T1000 (cell line): ENCODE measurements at regions not wholly inside any gene's neighbourhood (a gene's known extent, or its start where the extent isn't known, plus 50 kb on each side); places are given as distances from the start of the nearest gene placed in this dataset.
"Not testable (repeated sequence)": the region's sequence is repeated elsewhere in the genome, so short reads cannot be mapped to it uniquely, and the experiment has no call there.

Experiments used
- DNase-seq: peaks from one replicate; lab custom pipeline; 2025; ENCODE audit warnings: mixed read lengths; lab: John Stamatoyannopoulos, UW

GRCh38 chr21:43287795-43288755 lies 119.3 kb downstream of the CRYAA start:
- no peak for DNase-seq

DNA sequence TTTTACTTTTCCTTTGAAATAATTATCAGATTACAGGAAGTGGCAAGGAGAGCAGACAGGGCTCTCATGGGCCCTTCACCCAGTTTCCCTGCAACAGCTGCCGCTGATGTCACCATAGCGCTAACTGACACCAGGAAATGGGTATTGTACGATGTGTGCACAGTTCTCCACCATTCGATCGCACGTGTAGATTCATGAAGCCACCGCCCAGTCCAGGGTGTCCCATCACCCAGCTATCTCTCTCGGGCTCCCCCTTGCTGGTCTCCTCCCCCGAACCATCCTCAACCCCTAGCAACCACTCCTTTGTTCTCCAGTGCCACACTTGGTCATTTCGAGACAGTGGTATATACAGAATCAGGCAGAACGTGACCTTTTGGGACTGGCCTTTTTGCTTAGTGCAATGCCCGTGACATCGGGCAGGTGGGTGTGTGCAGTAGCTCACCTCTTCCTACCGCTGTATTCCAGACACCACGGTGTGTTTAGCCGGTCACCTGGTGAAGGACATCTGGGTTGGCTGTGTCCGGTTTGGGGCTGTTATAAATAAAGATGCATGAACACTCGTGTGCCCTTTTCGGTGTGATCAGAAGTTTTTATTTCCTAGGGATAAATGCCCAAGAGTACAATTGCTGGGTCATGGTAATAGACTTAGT lies 118.4 kb downstream of the CRYAA start:
- no peak for DNase-seq

DNA sequence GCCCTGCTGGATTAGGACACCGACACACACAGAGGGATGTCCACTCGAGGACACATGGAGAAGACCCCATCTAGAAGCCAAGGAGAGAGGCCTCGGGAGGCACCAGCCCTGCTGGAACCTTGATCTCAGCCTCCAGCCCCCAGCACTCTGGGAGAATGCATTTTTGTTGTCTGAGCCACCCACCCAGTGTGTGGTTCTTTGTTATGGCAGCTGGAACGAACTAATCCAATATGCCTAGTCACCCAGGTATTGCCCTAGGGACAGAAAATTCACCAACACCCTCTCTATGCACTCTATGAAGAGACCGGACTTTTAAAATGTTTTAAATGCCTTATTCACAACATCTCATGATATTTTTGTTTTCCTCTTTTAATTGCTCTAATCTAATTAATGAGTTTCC lies 117.4 kb downstream of the CRYAA start:
- no peak for DNase-seq

DNA sequence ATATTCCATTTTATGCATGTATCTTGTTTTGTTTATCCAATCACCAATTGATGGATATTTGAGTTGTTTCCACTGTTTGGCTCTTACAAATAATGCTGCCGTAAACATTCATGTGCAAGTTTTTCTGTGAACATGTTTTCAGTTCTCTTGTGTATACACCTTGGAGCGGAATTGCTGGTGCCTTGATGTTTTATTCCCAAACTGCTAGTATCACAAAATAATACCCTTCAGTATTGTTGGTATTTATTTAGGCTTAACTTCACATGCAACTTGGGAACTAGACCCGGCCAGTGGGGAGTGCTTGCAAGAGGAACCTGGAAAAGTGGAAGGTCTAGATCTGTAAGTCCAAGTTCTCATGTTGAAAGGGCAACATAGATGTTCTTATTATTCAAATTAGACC lies 115.9 kb downstream of the CRYAA start:
- no peak for DNase-seq

- no peak for DNase-seq
Observed at GRCh38 chr21:43284238-43284637, 115.4 kb downstream of the CRYAA start.

DNA sequence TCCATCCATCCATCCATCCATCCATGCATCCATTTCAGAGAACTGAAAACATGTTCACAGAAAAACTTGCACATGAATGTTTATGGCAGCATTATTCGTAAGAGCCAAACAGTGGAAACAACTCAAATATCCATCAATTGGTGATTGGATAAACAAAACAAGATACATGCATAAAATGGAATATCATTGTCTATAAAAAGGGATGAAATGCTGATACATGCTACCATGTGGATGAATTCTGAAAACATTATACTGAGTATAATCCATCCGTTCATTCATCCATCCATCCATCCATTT lies 115.1 kb downstream of the CRYAA start:
- not testable (repeated sequence) for DNase-seq

GRCh38 chr21:43283136-43283924 lies 114.5 kb downstream of the CRYAA start:
- no peak for DNase-seq

- DNase-seq = no peak
Observed at GRCh38 chr21:43282358-43283120, 113.7 kb downstream of the CRYAA start.

GRCh38 chr21:43281661-43282357 lies 113.0 kb downstream of the CRYAA start:
- DNase-seq = no peak

GRCh38 chr21:43280949-43281633 lies 112.3 kb downstream of the CRYAA start:
- DNase-seq = no peak

DNA sequence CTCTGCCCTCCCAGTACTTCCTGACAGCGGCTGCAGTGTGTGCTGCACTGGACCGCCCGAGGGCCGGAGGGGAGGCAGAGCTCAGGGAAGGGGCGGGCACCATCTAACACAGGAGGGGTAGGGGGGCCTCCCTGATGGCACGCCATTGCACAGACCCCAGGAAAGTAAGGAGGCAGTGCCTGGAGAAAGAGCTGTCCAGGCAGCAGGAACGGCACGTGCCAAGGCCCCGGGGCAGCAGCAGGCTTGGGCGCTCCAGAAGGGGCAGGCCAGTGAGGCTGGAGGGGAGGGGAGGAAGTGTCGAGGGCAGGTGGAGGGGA lies 110.7 kb downstream of the CRYAA start:
- no peak for DNase-seq

GRCh38 chr21:43278766-43279577 lies 110.2 kb downstream of the CRYAA start:
- DNase-seq = no peak

- DNase-seq = no peak
Observed at GRCh38 chr21:43278359-43278758, 109.6 kb downstream of the CRYAA start.

- no peak for DNase-seq
Observed at GRCh38 chr21:43277481-43278351, 108.9 kb downstream of the CRYAA start.

DNA sequence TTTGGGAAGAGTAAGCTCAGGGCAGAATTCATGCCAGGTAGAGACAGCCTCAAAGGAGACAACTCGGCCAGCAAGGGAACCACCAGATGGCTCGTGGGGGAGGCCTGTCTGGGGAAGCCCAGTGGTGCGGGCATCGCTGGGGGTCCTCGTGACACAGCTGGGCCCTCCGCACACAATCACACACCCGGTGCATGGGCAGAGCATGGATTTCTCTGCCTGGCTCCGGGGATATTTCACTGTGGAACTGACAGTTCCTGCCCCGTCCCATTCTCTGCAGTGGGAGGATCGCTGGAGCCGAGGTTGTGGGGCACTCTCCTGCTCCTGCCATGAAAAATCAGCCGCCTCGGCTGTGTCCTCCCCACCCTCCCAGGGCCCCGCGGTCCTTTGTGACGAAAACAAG lies 108.0 kb downstream of the CRYAA start:
- no peak for DNase-seq

DNA sequence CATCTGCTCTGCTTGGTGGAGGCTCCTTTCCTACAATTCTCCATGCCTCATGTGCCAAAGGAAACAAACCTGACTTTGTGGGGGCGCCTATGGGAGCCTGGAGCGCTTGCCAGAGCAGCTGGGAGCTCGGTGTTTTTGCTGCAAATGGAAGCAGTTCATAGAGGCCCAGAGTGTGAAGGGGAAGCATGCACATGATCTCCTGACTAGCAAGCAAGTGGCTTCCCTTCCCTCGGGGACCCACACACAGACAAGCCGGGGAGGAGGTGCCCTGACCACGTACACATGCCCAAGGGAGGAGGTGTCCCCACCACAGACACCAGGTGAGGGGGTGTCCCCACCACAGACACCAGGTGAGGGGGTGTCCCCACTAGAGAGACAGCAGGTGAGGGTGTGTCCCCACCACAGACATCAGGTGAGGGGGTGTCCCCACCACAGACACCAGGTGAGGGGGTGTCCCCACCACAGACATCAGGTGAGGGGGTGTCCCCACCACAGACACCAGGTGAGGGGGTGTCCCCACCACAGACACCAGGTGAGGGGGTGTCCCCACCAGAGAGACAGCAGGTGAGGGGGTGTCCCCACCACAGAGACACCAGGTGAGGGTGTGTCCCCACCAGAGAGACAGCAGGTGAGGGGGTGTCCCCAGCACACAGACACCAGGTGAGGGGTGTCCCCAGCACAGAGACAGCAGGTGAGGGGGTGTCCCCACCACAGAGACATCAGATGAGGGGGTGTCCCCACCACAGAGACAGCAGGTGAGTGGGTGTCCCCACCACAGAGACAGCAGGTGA lies 106.8 kb downstream of the CRYAA start:
- DNase-seq = no peak

DNA sequence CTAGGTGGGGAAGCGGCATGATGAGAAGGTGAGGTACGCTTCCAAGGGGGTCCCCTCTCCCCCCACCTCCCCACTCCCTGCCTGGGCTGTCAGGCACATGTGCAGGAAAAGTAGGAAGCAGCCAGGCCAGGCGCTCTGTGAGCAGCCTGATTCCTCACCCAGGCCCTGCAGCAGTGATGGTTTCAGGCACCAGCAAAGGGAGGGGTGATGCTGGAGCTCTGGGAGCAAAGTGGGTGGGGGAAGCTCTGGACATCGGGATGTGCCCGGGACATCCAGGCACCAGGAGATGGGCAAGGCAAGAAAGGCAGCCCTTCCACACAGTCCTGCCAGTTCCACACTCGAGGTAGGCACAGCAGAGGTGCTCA lies 106.1 kb downstream of the CRYAA start:
- DNase-seq = no peak
